ENCODE measurements at regions not wholly inside any gene's neighbourhood (a gene's known extent, or its start where the extent isn't known, plus 50 kb on each side); places are given as distances from the start of the nearest gene placed in this dataset.
"Not testable (repeated sequence)": the region's sequence is repeated elsewhere in the genome, so short reads cannot be mapped to it uniquely, and the experiment has no call there.

DNA sequence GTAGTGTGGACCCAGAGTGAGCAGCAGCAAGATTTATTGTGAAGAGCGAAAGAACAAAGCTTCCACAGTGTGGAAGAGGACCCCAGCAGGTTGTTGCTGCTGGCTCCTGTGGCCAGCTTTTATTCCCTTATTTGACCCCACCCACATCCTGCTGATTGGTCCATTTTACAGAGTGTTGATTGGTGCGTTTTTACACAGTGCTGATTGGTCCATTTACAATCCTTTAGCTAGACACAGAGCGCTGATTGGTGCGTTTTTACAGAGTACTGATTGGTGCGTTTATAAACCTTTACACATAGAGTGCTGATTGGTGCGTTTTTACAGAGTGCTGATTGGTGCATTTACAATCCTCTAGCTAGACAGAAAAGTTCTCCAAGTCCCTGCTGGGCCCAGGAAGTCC, 109.5 kb upstream of the CHD6 start:
- DNase-seq (ENCODE audit: low spot score in 2 of 2); H3K27ac Mint-ChIP-seq; ATAC-seq (ENCODE audit: low read depth); H3K4me3 Mint-ChIP-seq; H3K36me3 Mint-ChIP-seq; H3K9me3 Mint-ChIP-seq; H3K4me1 Mint-ChIP-seq; H3K27me3 Mint-ChIP-seq: not testable (repeated sequence)

DNA sequence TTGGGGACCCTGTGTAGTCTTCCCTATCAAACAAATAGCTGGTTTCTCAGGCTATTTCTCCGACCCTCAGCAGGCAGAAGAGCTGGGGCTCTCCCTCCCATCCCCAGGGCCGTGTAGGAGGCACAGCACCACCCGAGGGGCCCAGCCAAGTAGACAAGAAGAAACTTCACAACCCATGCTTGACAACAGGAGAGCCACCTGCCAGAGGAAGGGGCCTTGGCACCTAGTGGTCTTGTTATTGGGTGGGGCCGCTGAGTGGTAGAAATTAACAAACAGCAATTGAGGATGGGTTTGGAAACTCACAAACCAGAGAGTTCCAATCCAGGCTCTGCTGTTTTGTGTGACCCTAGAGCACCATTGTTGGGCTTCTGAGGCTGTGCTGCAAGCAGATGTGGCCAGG, 108.5 kb upstream of the CHD6 start:
- ATAC-seq (ENCODE audit: low read depth) (no peak), DNase-seq (ENCODE audit: low spot score in 2 of 2) (no peak)
- Mint-ChIP-seq H3K9me3 (no peaks in the 10 kb centered on the region), H3K27ac (no peak overlapping the region), H3K27me3 (peaks cover 2% of the 10 kb centered on the region), H3K36me3 (no peaks in the 10 kb centered on the region), H3K4me1 (no peaks in the 10 kb centered on the region), H3K4me3 (no peak overlapping the region)

DNA sequence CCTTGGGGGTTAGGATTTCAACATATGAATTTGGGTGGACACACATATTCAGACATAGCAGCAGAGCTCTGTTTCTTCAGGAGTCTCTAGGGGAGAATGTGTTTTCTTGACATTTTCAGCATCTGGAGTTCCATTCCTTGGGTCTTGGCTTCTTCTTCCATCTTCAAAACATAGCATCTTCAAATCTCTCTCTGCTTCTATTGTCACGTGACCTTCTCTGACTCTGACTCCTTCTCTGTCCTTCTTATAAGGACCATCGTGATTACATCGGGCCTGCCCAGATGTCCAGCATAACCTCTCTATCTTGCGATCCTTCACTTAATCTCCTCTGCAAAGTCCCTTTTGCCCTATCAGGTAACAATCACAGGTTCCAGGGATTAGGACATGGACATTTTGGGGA, 101.0 kb upstream of the CHD6 start:
- H3K4me1 Mint-ChIP-seq, result no peaks in the 10 kb centered on the region
- H3K27ac Mint-ChIP-seq, result no peak overlapping the region
- ATAC-seq (ENCODE audit: low read depth), result no peak
- no peaks in the 10 kb centered on the region for H3K36me3 Mint-ChIP-seq
- no peaks in the 10 kb centered on the region for H3K9me3 Mint-ChIP-seq
- H3K27me3 Mint-ChIP-seq, result peaks cover 12% of the 10 kb centered on the region
- DNase-seq (ENCODE audit: low spot score in 2 of 2), result no peak
- no peak overlapping the region for H3K4me3 Mint-ChIP-seq

DNA sequence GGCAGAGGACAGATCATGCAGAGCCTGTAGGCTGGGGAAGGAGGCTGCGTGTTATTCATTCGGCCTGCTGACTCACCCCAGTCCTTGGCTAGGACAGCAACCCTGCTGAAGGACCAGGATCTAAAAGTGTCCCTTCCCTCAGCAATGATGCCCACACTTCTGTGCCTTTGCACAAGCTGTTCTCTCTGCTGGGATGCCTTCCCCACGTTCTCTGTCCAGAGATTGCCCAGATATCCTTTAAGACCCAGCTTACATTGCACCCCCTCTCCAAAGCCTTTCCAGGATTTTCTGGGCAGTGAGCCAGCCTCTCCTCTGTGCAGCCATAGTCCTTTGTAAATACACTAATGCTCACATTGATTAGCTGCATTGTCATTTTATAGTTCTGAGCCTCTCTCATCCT, 99.3 kb upstream of the CHD6 start:
- Mint-ChIP-seq H3K9me3 (no peaks in the 10 kb centered on the region), H3K36me3 (no peaks in the 10 kb centered on the region), H3K4me3 (no peak overlapping the region), H3K27me3 (peaks cover 18% of the 10 kb centered on the region), H3K4me1 (no peaks in the 10 kb centered on the region), H3K27ac (no peak overlapping the region)
- ATAC-seq (ENCODE audit: low read depth), result no peak
- no peak for DNase-seq (ENCODE audit: low spot score in 2 of 2)

DNA sequence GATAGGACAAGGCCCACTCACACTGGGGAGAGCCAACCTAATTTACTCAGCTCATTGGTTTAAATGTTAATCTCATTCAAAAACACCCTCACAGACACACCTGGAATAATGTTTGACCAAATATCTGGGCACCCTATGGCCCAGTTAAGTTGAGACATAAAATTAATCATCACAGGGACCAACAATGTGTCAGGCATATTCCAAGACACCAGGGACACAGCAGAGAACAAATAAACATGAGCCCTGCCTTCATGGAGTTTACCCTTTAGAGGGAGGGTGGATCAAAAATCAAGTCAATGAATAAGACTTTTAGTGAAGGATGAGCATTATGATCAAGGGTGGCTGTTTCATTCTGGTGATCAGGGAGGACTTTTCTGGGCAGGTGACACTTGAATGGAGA, 98.7 kb upstream of the CHD6 start:
- no peak for ATAC-seq (ENCODE audit: low read depth)
- Mint-ChIP-seq H3K9me3 (no peaks in the 10 kb centered on the region), H3K4me1 (no peaks in the 10 kb centered on the region)

DNA sequence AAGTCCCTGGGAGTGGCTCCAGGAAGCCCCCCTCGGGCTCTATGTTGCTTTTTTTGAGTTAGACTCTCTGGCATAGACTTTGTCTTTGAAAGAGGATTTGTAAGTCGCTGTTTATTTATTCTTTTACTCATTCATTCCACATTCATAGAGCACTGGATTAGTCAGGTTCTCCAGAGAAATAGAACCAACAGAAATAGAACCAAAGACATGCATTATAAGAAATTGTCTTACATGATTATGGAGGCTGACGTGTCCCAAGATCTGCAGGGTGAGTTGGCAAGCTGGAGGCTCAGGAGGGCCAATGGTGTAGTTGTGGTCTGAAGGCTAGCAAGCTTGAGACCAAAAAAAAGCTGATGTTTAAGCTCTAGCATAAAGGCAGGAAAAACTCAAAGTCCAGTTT, 98.3 kb upstream of the CHD6 start:
- DNase-seq (ENCODE audit: low spot score in 2 of 2) (no peak), ATAC-seq (ENCODE audit: low read depth) (no peak)
- no peak overlapping the region for H3K27ac Mint-ChIP-seq

More for the DNA sequence above, 98.7 kb upstream of the CHD6 start:
- Mint-ChIP-seq H3K27ac (no peak overlapping the region), H3K36me3 (no peaks in the 10 kb centered on the region), H3K4me3 (no peak overlapping the region), H3K27me3 (peaks cover 18% of the 10 kb centered on the region)
- no peak for DNase-seq (ENCODE audit: low spot score in 2 of 2)

DNA sequence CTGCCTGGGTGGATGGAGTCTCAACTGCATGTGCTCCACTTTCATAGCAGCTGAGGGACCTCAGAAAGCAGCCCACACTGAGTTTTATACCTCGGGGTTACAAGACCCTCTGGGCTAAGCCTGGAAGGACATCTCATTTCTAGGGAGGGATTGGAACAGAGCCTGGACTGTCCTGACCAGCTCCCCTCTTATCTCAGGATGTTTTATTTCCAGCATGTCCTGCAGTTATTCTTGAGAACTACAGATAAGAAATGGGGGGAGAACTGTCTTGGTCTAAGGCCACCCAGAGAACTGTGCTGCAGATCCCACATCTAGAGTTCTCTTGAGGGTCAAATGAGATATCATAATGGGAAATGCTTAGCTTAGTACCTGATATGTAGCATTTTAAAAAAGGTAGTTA, 97.3 kb upstream of the CHD6 start:
- Mint-ChIP-seq H3K4me1 (no peaks in the 10 kb centered on the region), H3K36me3 (peaks cover 2% of the 10 kb centered on the region), H3K27me3 (peaks cover 21% of the 10 kb centered on the region), H3K4me3 (no peak overlapping the region), H3K27ac (no peak overlapping the region), H3K9me3 (no peaks in the 10 kb centered on the region)
- DNase-seq (ENCODE audit: low spot score in 2 of 2), result no peak
- ATAC-seq (ENCODE audit: low read depth), result no peak

More for the DNA sequence above, 98.3 kb upstream of the CHD6 start:
- Mint-ChIP-seq H3K4me1 (no peaks in the 10 kb centered on the region), H3K4me3 (no peak overlapping the region), H3K9me3 (no peaks in the 10 kb centered on the region), H3K36me3 (peaks cover under 1% of the 10 kb centered on the region), H3K27me3 (peaks cover 20% of the 10 kb centered on the region)

GRCh38 chr20:41714030-41714429, 95.9 kb upstream of the CHD6 start:
- no peak for DNase-seq (ENCODE audit: low spot score in 2 of 2)
- Mint-ChIP-seq H3K36me3 (peaks cover 4% of the 10 kb centered on the region), H3K4me3 (no peak overlapping the region), H3K4me1 (no peaks in the 10 kb centered on the region), H3K27me3 (peaks cover 23% of the 10 kb centered on the region), H3K9me3 (no peaks in the 10 kb centered on the region), H3K27ac (no peak overlapping the region)
- no peak for ATAC-seq (ENCODE audit: low read depth)

DNA sequence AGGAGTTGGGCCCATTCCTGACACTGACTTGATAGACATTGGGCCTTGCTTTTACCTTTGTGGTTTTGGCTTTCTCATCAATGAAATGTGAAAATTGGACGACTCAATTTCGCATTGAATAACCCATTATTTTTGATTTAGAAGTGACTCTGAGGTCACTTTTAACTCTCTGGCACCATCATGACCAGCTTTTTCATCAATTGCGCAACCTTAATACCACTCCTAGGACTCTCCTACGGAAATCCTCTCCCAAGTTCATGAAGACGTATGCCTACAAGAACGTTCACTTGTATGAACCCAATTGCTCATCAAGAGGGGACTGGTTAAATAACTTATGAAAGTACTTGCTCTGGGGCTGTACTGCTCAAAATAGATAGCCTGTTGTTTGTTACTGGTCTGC, 86.7 kb upstream of the CHD6 start:
- Mint-ChIP-seq H3K9me3 (no peaks in the 10 kb centered on the region), H3K4me1 (no peaks in the 10 kb centered on the region), H3K27ac (no peak overlapping the region), H3K36me3 (no peaks in the 10 kb centered on the region), H3K4me3 (no peak overlapping the region), H3K27me3 (peaks cover 1% of the 10 kb centered on the region)
- DNase-seq (ENCODE audit: low spot score in 2 of 2) (no peak), ATAC-seq (ENCODE audit: low read depth) (no peak)

GRCh38 chr20:41702647-41703046, 84.5 kb upstream of the CHD6 start:
- Mint-ChIP-seq H3K4me3 (no peak overlapping the region), H3K4me1 (no peaks in the 10 kb centered on the region), H3K36me3 (no peaks in the 10 kb centered on the region), H3K27me3 (peaks cover 1% of the 10 kb centered on the region), H3K27ac (no peak overlapping the region), H3K9me3 (no peaks in the 10 kb centered on the region)
- DNase-seq (ENCODE audit: low spot score in 2 of 2) (no peak), ATAC-seq (ENCODE audit: low read depth) (no peak)

GRCh38 chr20:41701588-41702348, 83.6 kb upstream of the CHD6 start:
- Mint-ChIP-seq H3K27me3 (peaks cover 1% of the 10 kb centered on the region), H3K4me3 (no peak overlapping the region), H3K27ac (no peak overlapping the region), H3K9me3 (no peaks in the 10 kb centered on the region), H3K36me3 (no peaks in the 10 kb centered on the region), H3K4me1 (no peaks in the 10 kb centered on the region)
- no peak for DNase-seq (ENCODE audit: low spot score in 2 of 2)
- ATAC-seq (ENCODE audit: low read depth), result no peak

- not testable (repeated sequence) for DNase-seq (ENCODE audit: low spot score in 2 of 2); H3K9me3 Mint-ChIP-seq; H3K4me3 Mint-ChIP-seq; H3K27me3 Mint-ChIP-seq; H3K4me1 Mint-ChIP-seq; H3K27ac Mint-ChIP-seq; H3K36me3 Mint-ChIP-seq; ATAC-seq (ENCODE audit: low read depth)
Observed at GRCh38 chr20:41699673-41700072, 81.5 kb upstream of the CHD6 start.

DNA sequence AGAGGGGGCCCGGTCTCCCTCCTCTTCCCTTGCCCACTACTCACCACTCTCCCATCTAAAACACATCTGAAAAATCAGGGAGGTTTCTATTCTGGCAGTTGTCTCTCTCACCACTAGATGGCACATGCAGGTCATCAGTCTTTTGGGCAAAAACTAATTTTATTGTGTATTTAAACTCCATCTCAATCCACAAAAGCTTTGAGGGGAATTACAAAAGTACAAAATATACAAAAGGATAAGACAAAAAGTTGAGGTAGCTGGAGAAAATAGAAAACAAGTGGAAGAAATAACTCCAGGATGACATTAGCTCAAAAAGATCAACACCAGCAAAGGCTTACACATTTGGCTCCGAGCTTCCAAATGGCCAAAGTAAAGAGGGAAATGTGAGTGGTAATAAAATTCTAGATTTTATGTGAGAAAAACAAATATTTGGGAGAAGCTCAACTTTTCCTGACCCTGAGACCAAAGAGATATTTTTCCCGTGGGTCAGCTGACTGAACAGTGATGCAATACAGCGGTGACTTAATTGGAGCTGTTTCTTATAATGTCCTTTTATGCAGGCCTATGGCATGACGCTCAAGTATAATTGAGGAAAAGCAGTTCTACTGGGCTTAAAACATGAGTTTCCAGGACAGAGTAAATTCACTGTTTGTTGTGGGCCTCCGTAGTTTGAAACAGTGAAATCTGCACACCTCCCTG, 79.8 kb upstream of the CHD6 start:
- Mint-ChIP-seq H3K27me3 (peaks cover 3% of the 10 kb centered on the region), H3K36me3 (no peaks in the 10 kb centered on the region), H3K4me1 (peaks cover 10% of the 10 kb centered on the region), H3K4me3 (no peak overlapping the region), H3K9me3 (no peaks in the 10 kb centered on the region), H3K27ac (no peak overlapping the region)
- DNase-seq (ENCODE audit: low spot score in 2 of 2) (peak in 1 of 2 donors; percentile 32), ATAC-seq (ENCODE audit: low read depth) (no peak)

- DNase-seq (ENCODE audit: low spot score in 2 of 2), result no peak
- Mint-ChIP-seq H3K36me3 (no peaks in the 10 kb centered on the region), H3K4me1 (peaks cover 15% of the 10 kb centered on the region), H3K27ac (no peak overlapping the region), H3K27me3 (peaks cover 3% of the 10 kb centered on the region), H3K9me3 (no peaks in the 10 kb centered on the region), H3K4me3 (no peak overlapping the region)
- no peak for ATAC-seq (ENCODE audit: low read depth)
Observed at GRCh38 chr20:41696428-41696827, 78.3 kb upstream of the CHD6 start.

DNA sequence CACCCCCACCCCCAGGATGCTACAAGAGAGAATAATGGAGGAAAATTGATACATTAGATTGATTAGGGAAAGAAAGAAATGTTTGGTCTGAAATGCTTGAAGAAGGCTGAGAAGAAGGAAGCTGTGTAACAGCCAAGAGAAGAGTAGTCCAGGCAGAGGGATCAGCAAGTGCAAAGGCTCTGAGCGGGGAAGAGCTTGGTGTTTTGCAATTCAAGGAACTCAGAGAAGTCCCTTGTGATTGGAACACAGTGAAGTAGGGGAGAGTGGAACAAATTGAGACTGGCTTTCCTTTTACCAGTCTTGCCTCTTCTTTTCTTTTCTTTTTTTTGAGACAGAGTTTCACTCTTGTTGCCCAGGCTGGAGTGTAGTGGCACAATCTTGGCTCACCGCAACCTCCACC, 76.6 kb upstream of the CHD6 start:
- H3K4me3 Mint-ChIP-seq, result no peak overlapping the region
- peak overlapping the region; percentile 94 for H3K27ac Mint-ChIP-seq
- no peaks in the 10 kb centered on the region for H3K36me3 Mint-ChIP-seq
- ATAC-seq (ENCODE audit: low read depth) (no peak), DNase-seq (ENCODE audit: low spot score in 2 of 2) (no peak)
- peaks cover 15% of the 10 kb centered on the region for H3K4me1 Mint-ChIP-seq
- no peaks in the 10 kb centered on the region for H3K9me3 Mint-ChIP-seq
- H3K27me3 Mint-ChIP-seq, result peaks cover 3% of the 10 kb centered on the region
